Activated naive CD4-positive, alpha-beta T cell treated with anti-CD3 and anti-CD28 coated beads for 36 hours (primary cell): ENCODE measurements at regions not wholly inside any gene's neighbourhood (a gene's known extent, or its start where the extent isn't known, plus 50 kb on each side); places are given as distances from the start of the nearest gene placed in this dataset.

Experiments
- CTCF ChIA-PET: fragments of 350-600 bp; sonication (Branson Sonifier 250); formaldehyde crosslinking; loops from one replicate; lab custom pipeline; 2021; ENCODE audit warnings: antibody characterized with exemption; lab: Charles Lee
- DNase-seq: peaks from one replicate; pipeline ENCODE4 v3.0.0-alpha.2; 2020
- H3K27ac Mint-ChIP-seq: one replicate; pipeline ENCODE4 v1.8.0; 2021; ENCODE audit warnings: mild to moderate bottlenecking, mixed read lengths
- H3K27me3 Mint-ChIP-seq: one replicate; pipeline ENCODE4 v1.8.0; 2021; ENCODE audit warnings: low read depth, mixed read lengths
- H3K36me3 Mint-ChIP-seq: one replicate; pipeline ENCODE4 v1.8.0; 2021; ENCODE audit warnings: low read depth, mixed read lengths
- H3K4me1 Mint-ChIP-seq: one replicate; pipeline ENCODE4 v1.8.0; 2021; ENCODE audit warnings: low read depth, mixed read lengths
- H3K4me3 Mint-ChIP-seq: one replicate; pipeline ENCODE4 v1.8.0; 2021; ENCODE audit warnings: mild to moderate bottlenecking, moderate library complexity, mixed read lengths
- H3K9me3 Mint-ChIP-seq: one replicate; pipeline ENCODE4 v1.8.0; 2021; ENCODE audit warnings: mixed read lengths
- intact Hi-C: fragments of 100-400 bp; cut with micrococcal nuclease; formaldehyde crosslinking; loops from one replicate; pipeline ENCODE4 v1.15.1; 2023

GRCh38 chr5:92822183-92822582, 758.8 kb downstream of the NR2F1-AS1 start:
- Mint-ChIP-seq H3K27me3 (no peaks in the 10 kb centered on the region), H3K4me3 (no peak overlapping the region), H3K4me1 (no peaks in the 10 kb centered on the region), H3K27ac (no peak overlapping the region), H3K36me3 (no peaks in the 10 kb centered on the region), H3K9me3 (no peaks in the 10 kb centered on the region)
- CTCF ChIA-PET = no interaction called here
- intact Hi-C loops = no loop called here
- no peak for DNase-seq

- DNase-seq = no peak
- H3K4me3 Mint-ChIP-seq = no peak overlapping the region
- CTCF ChIA-PET = no interaction called here
- no peaks in the 10 kb centered on the region for H3K36me3 Mint-ChIP-seq
- no peak overlapping the region for H3K27ac Mint-ChIP-seq
- H3K27me3 Mint-ChIP-seq = no peaks in the 10 kb centered on the region
- H3K9me3 Mint-ChIP-seq = peaks cover 2% of the 10 kb centered on the region
- H3K4me1 Mint-ChIP-seq = no peaks in the 10 kb centered on the region
- intact Hi-C loops = no loop called here
These were observed 771.1 kb downstream of the NR2F1-AS1 start for GRCh38 chr5:92809855-92810465.

GRCh38 chr5:92808474-92808873, 772.5 kb downstream of the NR2F1-AS1 start:
- H3K4me3 Mint-ChIP-seq = no peak overlapping the region
- H3K36me3 Mint-ChIP-seq = no peaks in the 10 kb centered on the region
- intact Hi-C loops = no loop called here
- H3K4me1 Mint-ChIP-seq = no peaks in the 10 kb centered on the region
- DNase-seq = no peak
- CTCF ChIA-PET = interaction anchor here (0.7 to 0.8 kb wide), 2 partner anchors 9 to 252 kb away, joined by 3 read pairs; no protein-coding TSS in a partner anchor
- H3K27me3 Mint-ChIP-seq = no peaks in the 10 kb centered on the region
- peaks cover 2% of the 10 kb centered on the region for H3K9me3 Mint-ChIP-seq
- H3K27ac Mint-ChIP-seq = no peak overlapping the region

- Mint-ChIP-seq H3K27me3 (no peaks in the 10 kb centered on the region), H3K9me3 (no peaks in the 10 kb centered on the region), H3K4me3 (no peak overlapping the region), H3K4me1 (no peaks in the 10 kb centered on the region), H3K36me3 (no peaks in the 10 kb centered on the region), H3K27ac (no peak overlapping the region)
- CTCF ChIA-PET = no interaction called here
- DNase-seq = no peak
- intact Hi-C loops = no loop called here
These were observed 773.9 kb downstream of the NR2F1-AS1 start for GRCh38 chr5:92807085-92807484.

- intact Hi-C loops = no loop called here
- no peak for DNase-seq
- Mint-ChIP-seq H3K27me3 (no peaks in the 10 kb centered on the region), H3K36me3 (no peaks in the 10 kb centered on the region), H3K9me3 (no peaks in the 10 kb centered on the region), H3K4me3 (no peak overlapping the region), H3K27ac (no peak overlapping the region), H3K4me1 (no peaks in the 10 kb centered on the region)
- CTCF ChIA-PET = interaction anchor here (0.8 kb wide), 1 partner anchor 15 kb away, joined by 4 read pairs; no protein-coding TSS in a partner anchor
These were observed 775.6 kb downstream of the NR2F1-AS1 start for GRCh38 chr5:92805446-92805845.

- H3K27ac Mint-ChIP-seq = no peak overlapping the region
- no peaks in the 10 kb centered on the region for H3K36me3 Mint-ChIP-seq
- no peaks in the 10 kb centered on the region for H3K27me3 Mint-ChIP-seq
- peaks cover 2% of the 10 kb centered on the region for H3K9me3 Mint-ChIP-seq
- H3K4me3 Mint-ChIP-seq = no peak overlapping the region
- H3K4me1 Mint-ChIP-seq = no peaks in the 10 kb centered on the region
- CTCF ChIA-PET = no interaction called here
- no peak for DNase-seq
- intact Hi-C loops = no loop called here
These were observed 779.1 kb downstream of the NR2F1-AS1 start for GRCh38 chr5:92801911-92802310.

GRCh38 chr5:92800365-92800764, 780.7 kb downstream of the NR2F1-AS1 start:
- DNase-seq = no peak
- CTCF ChIA-PET = interaction anchor here (0.5 kb wide), 1 partner anchor 206 kb away, joined by 3 read pairs; no protein-coding TSS in a partner anchor
- Mint-ChIP-seq H3K4me3 (no peak overlapping the region), H3K9me3 (peaks cover 6% of the 10 kb centered on the region), H3K27ac (no peak overlapping the region), H3K36me3 (no peaks in the 10 kb centered on the region), H3K27me3 (no peaks in the 10 kb centered on the region), H3K4me1 (no peaks in the 10 kb centered on the region)
- intact Hi-C loops = no loop called here

- CTCF ChIA-PET = no interaction called here
These were observed 785.4 kb downstream of the NR2F1-AS1 start for GRCh38 chr5:92795633-92796032.

GRCh38 chr5:92780057-92780456, 801.0 kb downstream of the NR2F1-AS1 start:
- Mint-ChIP-seq H3K4me1 (no peaks in the 10 kb centered on the region), H3K36me3 (no peaks in the 10 kb centered on the region), H3K4me3 (no peak overlapping the region), H3K27me3 (no peaks in the 10 kb centered on the region), H3K27ac (no peak overlapping the region), H3K9me3 (no peaks in the 10 kb centered on the region)
- DNase-seq = no peak
- CTCF ChIA-PET = no interaction called here
- intact Hi-C loops = no loop called here

More at GRCh38 chr5:92795633-92796032, 785.4 kb downstream of the NR2F1-AS1 start:
- Mint-ChIP-seq H3K27me3 (no peaks in the 10 kb centered on the region), H3K4me1 (no peaks in the 10 kb centered on the region), H3K27ac (no peak overlapping the region), H3K36me3 (no peaks in the 10 kb centered on the region), H3K9me3 (peaks cover 19% of the 10 kb centered on the region), H3K4me3 (no peak overlapping the region)
- intact Hi-C loops = no loop called here
- DNase-seq = no peak

- H3K4me3 Mint-ChIP-seq = no peak overlapping the region
These were observed 801.5 kb downstream of the NR2F1-AS1 start for GRCh38 chr5:92779536-92779935.

GRCh38 chr5:92778261-92778660, 802.8 kb downstream of the NR2F1-AS1 start:
- no peaks in the 10 kb centered on the region for H3K36me3 Mint-ChIP-seq

More at GRCh38 chr5:92779536-92779935, 801.5 kb downstream of the NR2F1-AS1 start:
- Mint-ChIP-seq H3K36me3 (no peaks in the 10 kb centered on the region), H3K27me3 (no peaks in the 10 kb centered on the region), H3K9me3 (no peaks in the 10 kb centered on the region), H3K27ac (no peak overlapping the region), H3K4me1 (no peaks in the 10 kb centered on the region)
- intact Hi-C loops = no loop called here
- CTCF ChIA-PET = no interaction called here
- DNase-seq = no peak

GRCh38 chr5:92777421-92777820, 803.6 kb downstream of the NR2F1-AS1 start:
- H3K4me1 Mint-ChIP-seq = no peaks in the 10 kb centered on the region
- no peak overlapping the region for H3K27ac Mint-ChIP-seq
- no peaks in the 10 kb centered on the region for H3K27me3 Mint-ChIP-seq
- no peak for DNase-seq
- intact Hi-C loops = no loop called here
- no peak overlapping the region for H3K4me3 Mint-ChIP-seq
- CTCF ChIA-PET = no interaction called here
- no peaks in the 10 kb centered on the region for H3K9me3 Mint-ChIP-seq
- no peaks in the 10 kb centered on the region for H3K36me3 Mint-ChIP-seq

More at GRCh38 chr5:92778261-92778660, 802.8 kb downstream of the NR2F1-AS1 start:
- CTCF ChIA-PET = no interaction called here
- Mint-ChIP-seq H3K9me3 (no peaks in the 10 kb centered on the region), H3K4me3 (no peak overlapping the region), H3K4me1 (no peaks in the 10 kb centered on the region), H3K27me3 (no peaks in the 10 kb centered on the region), H3K27ac (no peak overlapping the region)
- no peak for DNase-seq
- intact Hi-C loops = no loop called here
